ENCODE measurements at regions not wholly inside any gene's neighbourhood (a gene's known extent, or its start where the extent isn't known, plus 50 kb on each side); places are given as distances from the start of the nearest gene placed in this dataset.

DNA sequence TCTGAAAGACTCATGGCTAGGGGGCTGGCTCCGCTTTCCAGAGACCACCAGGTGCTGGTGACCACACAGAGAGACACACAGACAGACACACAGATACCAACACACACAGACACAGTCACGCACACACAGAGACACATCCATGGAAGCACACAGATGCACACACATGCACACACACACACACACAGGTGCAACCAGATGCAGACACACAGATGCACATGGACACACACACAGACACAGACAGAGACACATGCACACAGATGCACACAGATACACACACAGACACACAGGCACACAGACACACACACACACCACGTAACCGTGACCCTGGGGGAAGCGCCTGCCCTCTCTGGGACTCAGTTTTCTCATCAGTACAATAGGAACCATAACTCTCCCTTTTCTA lies 132.2 kb downstream of the WNT7A start:
- TF ChIP-seq EZH2 (IDR thresholded peaks at IDR 0.05; ENCODE audit: borderline replicate concordance, insufficient read depth, low read length, poor library complexity, severe bottlenecking) (no peak), POLR2AphosphoS5 (IDR thresholded peaks at IDR 0.05) (no peak), RAD21 (conservative IDR thresholded peaks at IDR 0.05) (no peak), EP300 (conservative IDR thresholded peaks at IDR 0.05; ENCODE audit: poor library complexity, severe bottlenecking) (no peak), SMC3 (conservative IDR thresholded peaks at IDR 0.05; ENCODE audit: poor library complexity) (no peak)
- TF ChIP-seq, protein P1, sequence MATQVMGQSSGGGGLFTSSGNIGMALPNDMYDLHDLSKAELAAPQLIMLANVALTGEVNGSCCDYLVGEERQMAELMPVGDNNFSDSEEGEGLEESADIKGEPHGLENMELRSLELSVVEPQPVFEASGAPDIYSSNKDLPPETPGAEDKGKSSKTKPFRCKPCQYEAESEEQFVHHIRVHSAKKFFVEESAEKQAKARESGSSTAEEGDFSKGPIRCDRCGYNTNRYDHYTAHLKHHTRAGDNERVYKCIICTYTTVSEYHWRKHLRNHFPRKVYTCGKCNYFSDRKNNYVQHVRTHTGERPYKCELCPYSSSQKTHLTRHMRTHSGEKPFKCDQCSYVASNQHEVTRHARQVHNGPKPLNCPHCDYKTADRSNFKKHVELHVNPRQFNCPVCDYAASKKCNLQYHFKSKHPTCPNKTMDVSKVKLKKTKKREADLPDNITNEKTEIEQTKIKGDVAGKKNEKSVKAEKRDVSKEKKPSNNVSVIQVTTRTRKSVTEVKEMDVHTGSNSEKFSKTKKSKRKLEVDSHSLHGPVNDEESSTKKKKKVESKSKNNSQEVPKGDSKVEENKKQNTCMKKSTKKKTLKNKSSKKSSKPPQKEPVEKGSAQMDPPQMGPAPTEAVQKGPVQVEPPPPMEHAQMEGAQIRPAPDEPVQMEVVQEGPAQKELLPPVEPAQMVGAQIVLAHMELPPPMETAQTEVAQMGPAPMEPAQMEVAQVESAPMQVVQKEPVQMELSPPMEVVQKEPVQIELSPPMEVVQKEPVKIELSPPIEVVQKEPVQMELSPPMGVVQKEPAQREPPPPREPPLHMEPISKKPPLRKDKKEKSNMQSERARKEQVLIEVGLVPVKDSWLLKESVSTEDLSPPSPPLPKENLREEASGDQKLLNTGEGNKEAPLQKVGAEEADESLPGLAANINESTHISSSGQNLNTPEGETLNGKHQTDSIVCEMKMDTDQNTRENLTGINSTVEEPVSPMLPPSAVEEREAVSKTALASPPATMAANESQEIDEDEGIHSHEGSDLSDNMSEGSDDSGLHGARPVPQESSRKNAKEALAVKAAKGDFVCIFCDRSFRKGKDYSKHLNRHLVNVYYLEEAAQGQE (IDR thresholded peaks at IDR 0.05; ENCODE audit: borderline replicate concordance), result no peak
- TF ChIP-seq, protein P2, sequence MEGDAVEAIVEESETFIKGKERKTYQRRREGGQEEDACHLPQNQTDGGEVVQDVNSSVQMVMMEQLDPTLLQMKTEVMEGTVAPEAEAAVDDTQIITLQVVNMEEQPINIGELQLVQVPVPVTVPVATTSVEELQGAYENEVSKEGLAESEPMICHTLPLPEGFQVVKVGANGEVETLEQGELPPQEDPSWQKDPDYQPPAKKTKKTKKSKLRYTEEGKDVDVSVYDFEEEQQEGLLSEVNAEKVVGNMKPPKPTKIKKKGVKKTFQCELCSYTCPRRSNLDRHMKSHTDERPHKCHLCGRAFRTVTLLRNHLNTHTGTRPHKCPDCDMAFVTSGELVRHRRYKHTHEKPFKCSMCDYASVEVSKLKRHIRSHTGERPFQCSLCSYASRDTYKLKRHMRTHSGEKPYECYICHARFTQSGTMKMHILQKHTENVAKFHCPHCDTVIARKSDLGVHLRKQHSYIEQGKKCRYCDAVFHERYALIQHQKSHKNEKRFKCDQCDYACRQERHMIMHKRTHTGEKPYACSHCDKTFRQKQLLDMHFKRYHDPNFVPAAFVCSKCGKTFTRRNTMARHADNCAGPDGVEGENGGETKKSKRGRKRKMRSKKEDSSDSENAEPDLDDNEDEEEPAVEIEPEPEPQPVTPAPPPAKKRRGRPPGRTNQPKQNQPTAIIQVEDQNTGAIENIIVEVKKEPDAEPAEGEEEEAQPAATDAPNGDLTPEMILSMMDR (IDR thresholded peaks at IDR 0.05; ENCODE audit: poor library complexity, severe bottlenecking), result no peak

Data from neural cell (in vitro differentiated cells).